Neural crest cell (in vitro differentiated cells): ENCODE measurements at regions not wholly inside any gene's neighbourhood (a gene's known extent, or its start where the extent isn't known, plus 50 kb on each side); places are given as distances from the start of the nearest gene placed in this dataset.

ENCODE experiments used
- DNase-seq: peaks from one replicate; pipeline ENCODE4 v3.0.0; 2021; ENCODE audit warnings: low read depth, mixed read lengths, low spot score
- H3K27ac Mint-ChIP-seq: one replicate; pipeline ENCODE4 v1.8.0; 2021; ENCODE audit warnings: mild to moderate bottlenecking, mixed read lengths; ENCODE audit not compliant: unreplicated experiment
- H3K27me3 Mint-ChIP-seq: 2 replicates; pipeline ENCODE4 v1.8.0; 2021; ENCODE audit warnings: low read depth, mild to moderate bottlenecking, mixed read lengths
- H3K36me3 Mint-ChIP-seq: 2 replicates; pipeline ENCODE4 v1.8.0; 2021; ENCODE audit warnings: low read depth, mild to moderate bottlenecking, mixed read lengths
- H3K4me1 Mint-ChIP-seq: 2 replicates; pipeline ENCODE4 v1.8.0; 2021; ENCODE audit warnings: mixed read lengths
- H3K4me3 Mint-ChIP-seq: one replicate; pipeline ENCODE4 v1.8.0; 2021; ENCODE audit warnings: mild to moderate bottlenecking, mixed read lengths
- H3K9me3 Mint-ChIP-seq: 2 replicates; pipeline ENCODE4 v1.8.0; 2021; ENCODE audit warnings: mixed read lengths
- TF ChIP-seq, protein P1 (sequence below): fragments of 200-600 bp; sonication (generic); conservative IDR thresholded peaks from 2 replicates; pipeline ENCODE4 v1.5.0; 2021; ENCODE audit warnings: antibody characterized with exemption, mild to moderate bottlenecking

- no peak overlapping the region for H3K27ac Mint-ChIP-seq
- no peaks in the 10 kb centered on the region for H3K36me3 Mint-ChIP-seq
- H3K4me3 Mint-ChIP-seq, result no peak overlapping the region
- no peak for DNase-seq
- H3K27me3 Mint-ChIP-seq, result peaks cover 68% of the 10 kb centered on the region
- H3K9me3 Mint-ChIP-seq, result no peaks in the 10 kb centered on the region
- peaks cover 26% of the 10 kb centered on the region for H3K4me1 Mint-ChIP-seq
- TF ChIP-seq, protein P1, sequence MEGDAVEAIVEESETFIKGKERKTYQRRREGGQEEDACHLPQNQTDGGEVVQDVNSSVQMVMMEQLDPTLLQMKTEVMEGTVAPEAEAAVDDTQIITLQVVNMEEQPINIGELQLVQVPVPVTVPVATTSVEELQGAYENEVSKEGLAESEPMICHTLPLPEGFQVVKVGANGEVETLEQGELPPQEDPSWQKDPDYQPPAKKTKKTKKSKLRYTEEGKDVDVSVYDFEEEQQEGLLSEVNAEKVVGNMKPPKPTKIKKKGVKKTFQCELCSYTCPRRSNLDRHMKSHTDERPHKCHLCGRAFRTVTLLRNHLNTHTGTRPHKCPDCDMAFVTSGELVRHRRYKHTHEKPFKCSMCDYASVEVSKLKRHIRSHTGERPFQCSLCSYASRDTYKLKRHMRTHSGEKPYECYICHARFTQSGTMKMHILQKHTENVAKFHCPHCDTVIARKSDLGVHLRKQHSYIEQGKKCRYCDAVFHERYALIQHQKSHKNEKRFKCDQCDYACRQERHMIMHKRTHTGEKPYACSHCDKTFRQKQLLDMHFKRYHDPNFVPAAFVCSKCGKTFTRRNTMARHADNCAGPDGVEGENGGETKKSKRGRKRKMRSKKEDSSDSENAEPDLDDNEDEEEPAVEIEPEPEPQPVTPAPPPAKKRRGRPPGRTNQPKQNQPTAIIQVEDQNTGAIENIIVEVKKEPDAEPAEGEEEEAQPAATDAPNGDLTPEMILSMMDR, result no peak
Observed at GRCh38 chr3:194745422-194746184, 59.9 kb downstream of the FAM43A start.

DNA sequence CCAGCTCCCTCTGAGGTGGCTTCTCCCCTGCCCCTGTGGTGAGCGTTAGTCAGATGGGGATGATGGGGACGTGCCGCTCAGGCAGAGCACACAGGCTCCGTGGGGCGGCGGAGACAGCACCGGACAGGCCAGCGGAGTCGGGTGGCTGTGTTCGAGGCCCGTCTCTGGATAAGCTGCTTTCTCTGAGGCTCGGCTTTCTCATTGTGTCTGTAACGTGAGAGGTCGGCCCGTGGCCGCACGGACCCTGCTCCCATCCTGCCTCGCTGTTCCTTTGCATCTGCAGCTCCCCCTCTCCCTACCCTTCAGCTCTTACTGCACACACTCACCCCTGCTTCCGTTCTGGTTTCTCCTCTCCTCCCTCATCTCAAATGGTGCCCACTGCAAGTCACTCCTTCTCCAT is 62.5 kb downstream of the FAM43A start:
- H3K27me3 Mint-ChIP-seq, result peaks cover 61% of the 10 kb centered on the region

DNA sequence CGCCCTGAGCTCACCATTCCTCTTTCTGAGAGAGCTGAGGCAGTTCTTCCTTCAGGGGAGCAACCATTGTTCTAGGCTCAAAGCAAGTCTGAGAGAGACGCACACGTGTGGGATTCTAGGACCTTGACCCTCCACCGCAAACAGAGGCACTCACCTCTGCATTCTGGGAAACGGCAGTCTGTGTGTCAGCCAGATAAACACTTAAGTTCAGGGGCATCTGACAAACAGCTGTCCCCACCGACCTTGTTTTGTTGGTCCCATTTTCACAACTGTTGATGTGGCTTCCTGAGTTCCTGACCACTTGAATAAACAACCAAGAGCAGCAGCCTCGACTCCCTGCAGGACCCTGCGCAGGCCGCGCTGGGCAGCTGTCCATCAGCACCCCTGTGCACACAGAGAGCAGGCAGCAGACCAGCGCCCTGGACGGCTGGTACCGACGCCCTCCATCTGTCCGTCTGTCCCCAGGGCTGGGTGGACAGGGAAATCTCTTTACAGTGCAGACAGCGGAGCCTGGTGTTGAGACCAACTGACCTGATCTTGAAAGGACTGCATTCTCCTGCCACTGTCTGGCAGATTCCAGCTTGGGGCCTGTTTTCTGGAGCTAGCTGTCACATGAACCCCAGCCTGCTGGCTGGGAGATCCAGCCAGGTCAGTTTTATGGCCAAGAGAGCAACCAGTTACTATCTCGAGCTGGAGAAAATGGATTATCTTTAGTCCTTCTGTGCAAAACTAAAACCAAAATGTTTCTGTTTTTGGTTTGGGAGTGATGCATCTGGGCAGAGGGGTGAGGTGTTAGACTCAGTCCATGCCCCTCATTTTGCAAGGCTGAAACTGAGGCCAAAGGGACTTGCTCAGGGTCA is 64.2 kb downstream of the FAM43A start:
- Mint-ChIP-seq H3K9me3 (no peaks in the 10 kb centered on the region), H3K4me1 (peaks cover 23% of the 10 kb centered on the region), H3K36me3 (no peaks in the 10 kb centered on the region), H3K27me3 (peaks cover 60% of the 10 kb centered on the region), H3K4me3 (no peak overlapping the region), H3K27ac (no peak overlapping the region)
- DNase-seq, result no peak
- TF ChIP-seq, protein P1, result no peak

More for the DNA sequence above, 62.5 kb downstream of the FAM43A start:
- Mint-ChIP-seq H3K36me3 (no peaks in the 10 kb centered on the region), H3K9me3 (no peaks in the 10 kb centered on the region), H3K4me3 (no peak overlapping the region), H3K4me1 (peaks cover 23% of the 10 kb centered on the region), H3K27ac (no peak overlapping the region)
- TF ChIP-seq, protein P1, result no peak
- DNase-seq, result no peak

DNA sequence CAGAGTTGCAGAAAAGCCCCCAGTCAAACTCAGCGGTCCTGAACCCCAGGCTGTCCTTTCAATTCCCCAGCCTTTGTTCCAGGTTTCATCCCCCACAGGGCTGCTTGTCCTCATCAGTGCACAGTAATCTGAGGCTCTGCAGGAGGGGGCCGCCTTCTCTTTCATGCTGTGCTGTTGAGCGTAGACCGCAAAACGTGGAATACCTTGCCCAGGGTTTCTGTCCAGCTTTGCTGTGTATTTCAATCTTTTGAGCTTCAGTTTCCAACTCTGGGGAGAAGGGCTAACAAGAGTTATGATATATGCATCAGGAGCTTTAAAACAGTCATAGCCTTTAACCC is 64.8 kb downstream of the FAM43A start:
- TF ChIP-seq, protein P1, result no peak
- H3K9me3 Mint-ChIP-seq, result no peaks in the 10 kb centered on the region
- no peak overlapping the region for H3K4me3 Mint-ChIP-seq
- H3K27me3 Mint-ChIP-seq, result peaks cover 57% of the 10 kb centered on the region
- H3K27ac Mint-ChIP-seq, result no peak overlapping the region
- peaks cover 23% of the 10 kb centered on the region for H3K4me1 Mint-ChIP-seq
- DNase-seq, result peak; percentile 14
- no peaks in the 10 kb centered on the region for H3K36me3 Mint-ChIP-seq

DNA sequence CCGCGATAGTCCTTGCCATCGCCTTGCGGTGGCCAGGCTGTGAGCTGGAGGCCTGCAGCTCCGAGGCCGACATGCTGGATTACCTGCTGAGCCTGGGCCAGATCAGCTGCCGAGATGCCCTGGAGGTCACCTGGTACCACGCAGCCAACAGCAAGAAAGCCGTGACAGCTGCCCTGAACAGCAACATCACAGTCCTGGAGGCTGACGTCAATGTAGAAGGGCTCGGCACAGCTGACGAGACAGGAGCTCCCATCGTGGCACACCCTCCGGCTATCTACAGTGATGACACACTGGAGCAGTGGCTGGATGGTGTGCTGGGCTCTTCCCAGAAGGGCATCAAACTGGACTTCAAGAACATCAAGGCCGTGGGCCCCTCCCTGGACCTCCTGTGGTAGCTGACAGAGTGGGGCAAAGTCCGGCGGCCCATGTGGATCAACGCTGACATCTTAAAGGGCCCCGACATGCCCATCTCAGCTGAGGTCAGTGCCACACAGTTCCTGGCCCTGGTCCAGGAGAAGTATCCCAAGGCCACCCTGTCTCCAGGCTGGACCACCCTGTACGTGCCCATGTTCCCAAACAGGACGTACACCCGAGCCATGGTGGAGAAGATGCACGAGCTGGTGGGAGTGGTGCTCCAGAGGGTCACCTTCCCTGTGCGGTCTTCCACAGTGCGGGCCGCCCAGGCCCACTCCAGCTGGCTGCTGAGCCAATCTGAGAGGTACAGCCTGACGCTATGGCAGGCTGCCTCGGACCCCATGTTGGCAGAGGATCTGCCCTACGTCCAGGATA is 70.2 kb downstream of the FAM43A start:
- Mint-ChIP-seq H3K36me3 (no peaks in the 10 kb centered on the region), H3K9me3 (no peaks in the 10 kb centered on the region), H3K4me3 (no peak overlapping the region), H3K4me1 (peaks cover under 1% of the 10 kb centered on the region), H3K27me3 (peaks cover 17% of the 10 kb centered on the region), H3K27ac (no peak overlapping the region)
- TF ChIP-seq, protein P1, result no peak
- no peak for DNase-seq
